ENCODE measurements at regions not wholly inside any gene's neighbourhood (a gene's known extent, or its start where the extent isn't known, plus 50 kb on each side); places are given as distances from the start of the nearest gene placed in this dataset.

DNA sequence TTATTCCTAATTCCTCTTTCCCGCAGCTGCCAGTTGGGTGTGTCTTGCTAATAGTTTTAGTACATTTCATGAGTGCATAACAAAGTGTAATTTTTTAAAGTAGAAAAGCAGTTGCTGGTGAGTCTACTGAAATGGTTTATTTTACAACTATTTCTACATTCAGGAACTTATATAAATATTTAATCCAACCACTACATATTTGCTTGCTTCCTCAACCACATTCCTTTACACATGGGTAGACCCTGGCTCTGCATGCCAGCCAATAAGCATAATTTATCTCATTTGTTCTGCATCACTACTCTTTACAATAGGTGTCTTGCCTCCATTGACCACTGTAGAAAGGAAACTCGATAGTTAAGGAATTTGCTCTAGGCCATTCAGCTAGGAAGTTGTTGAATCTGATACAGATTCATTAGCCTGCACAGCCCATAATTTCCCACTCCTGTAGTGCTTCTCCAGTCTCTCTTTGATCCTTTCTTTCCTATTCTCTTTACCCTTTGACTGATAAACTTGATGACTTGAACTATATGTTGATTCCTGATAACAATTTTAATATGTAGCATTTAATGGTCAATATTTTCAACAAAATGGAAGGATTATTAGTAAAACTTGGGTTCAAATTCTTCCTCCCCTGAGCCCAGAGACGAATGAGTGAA is 342.5 kb upstream of the ACTBL2 start:
- no peak for DNase-seq

DNA sequence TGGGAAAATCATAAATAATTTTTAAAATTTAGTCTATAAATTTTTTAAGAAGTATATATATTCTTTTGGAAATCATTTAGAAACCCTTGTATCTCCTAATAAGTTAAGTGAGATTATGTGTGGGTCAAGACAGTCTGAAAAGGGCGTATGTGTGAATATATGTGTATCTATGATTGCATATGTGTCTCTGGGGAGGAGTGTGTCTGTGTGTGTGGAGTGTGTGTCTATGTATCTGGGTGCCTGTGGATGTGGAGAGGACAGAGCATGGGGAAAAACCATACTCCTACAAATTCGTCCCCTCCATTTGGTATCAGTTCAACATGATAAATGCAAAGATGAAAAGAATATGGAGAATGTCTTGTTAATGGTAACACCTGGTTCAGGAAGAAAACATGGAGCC is 342.0 kb upstream of the ACTBL2 start:
- DNase-seq: no peak

DNA sequence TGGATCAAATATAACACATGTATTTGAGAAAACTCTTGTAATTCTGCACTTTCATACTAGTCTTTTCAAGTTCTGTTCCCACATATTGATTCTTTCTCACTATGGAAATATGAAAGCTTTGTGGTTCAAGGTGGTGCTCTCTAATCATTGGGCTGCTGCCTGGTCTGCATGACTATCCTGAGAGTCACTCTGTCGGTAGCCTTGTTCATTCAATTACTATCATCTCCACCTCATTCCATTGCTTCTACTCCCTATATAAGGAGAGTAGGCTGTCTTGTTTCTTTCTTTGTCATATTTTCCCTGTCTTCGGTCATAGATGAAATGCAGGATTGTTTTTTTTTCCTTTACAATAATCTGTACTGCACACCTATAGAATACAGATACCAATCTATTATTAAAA is 341.4 kb upstream of the ACTBL2 start:
- no peak for DNase-seq

DNA sequence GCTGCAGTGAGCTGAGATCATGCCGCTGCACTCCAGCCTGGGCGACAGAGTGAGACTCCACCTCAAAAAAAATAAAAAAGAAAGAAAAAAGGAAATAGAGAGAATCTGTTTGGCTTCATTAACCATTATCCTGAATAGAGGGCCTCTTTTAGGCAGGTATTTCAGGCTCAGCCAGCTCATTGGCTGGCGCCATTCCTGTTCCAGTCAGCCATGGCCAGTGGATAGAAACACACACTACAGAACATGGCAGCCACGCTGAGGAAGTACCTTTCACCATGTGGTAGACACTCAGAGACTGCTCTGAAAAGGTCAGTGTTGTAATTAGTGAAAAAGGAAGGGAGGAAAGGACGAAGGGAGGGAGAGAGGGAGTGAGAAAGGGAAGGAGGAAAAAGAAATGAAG is 340.0 kb upstream of the ACTBL2 start:
- no peak for DNase-seq

DNA sequence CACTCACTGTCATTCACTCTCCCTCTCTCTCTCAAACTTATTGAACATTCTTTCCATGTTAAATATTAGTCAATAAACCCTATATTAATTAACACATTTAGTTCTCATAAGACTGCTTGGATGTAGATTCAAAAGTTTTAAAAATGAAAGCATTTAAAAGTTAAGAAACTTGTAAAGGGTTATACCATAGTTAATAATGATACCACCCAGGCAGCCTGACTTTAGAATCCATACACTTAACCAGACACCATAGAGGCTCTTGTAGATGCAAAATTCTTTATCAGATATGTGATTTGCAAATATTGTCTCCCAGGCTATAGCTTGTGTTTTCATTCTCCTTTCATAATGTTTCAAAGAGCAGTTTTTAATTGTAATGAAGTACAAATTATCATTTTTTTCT is 335.8 kb upstream of the ACTBL2 start:
- no peak for DNase-seq

DNA sequence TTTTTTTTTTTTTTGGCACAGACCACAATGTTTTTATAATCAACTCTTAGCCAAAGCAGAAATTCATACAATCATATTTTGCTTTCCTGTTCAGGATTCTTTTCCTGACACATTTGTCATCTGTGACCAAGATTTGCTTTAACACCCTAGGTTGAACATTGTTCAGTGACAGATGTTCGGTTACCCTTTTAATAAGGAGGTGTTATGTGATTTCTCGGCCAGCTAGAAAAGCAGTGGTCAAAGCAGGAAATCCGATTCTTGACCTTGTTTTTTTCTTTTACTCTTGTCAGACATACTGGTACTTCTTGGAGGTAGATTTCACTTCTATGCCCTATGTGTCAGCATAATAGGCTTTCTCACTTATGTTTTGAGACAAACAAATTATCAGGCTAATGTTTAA is 335.3 kb upstream of the ACTBL2 start:
- DNase-seq: no peak

DNA sequence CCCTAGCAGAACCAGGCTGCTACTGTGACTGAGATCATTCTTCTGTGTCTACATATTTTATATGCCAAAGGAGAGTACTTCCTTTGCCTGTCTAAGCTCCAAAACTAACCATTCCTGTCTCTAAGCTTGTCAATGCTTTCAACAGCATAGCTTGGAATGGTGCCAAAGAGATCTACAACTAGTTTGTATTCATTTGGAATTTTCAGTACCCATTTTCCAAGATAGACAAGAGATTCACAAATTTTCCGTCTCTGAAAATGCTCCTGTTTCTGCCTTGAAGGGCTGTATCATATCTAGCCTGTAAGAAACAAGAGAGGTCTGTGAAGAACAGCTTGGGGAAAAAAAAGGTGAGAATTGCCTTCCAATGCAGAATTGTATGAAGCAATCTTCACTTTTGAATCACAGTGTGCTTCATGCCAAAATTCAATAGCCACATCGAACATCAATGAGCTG is 334.4 kb upstream of the ACTBL2 start:
- no peak for DNase-seq

DNA sequence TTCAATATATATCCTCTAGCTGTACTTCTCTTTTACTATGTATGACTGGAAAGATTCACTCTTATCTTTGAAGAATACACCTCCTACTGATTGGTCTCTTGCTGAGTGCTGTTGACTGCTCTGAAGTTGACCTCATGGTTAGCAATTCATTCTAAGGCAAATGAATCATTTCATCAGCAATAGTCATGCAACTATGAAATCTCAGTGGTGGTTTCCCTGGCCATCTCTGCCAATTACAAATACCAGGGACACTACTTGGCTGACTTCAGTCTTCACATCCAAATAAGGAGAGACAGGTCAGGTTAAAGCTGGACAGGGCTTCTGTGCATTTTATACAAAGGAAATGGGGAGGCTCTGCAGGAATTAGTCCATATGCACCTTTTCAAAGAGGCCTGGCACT is 333.5 kb upstream of the ACTBL2 start:
- DNase-seq: no peak

DNA sequence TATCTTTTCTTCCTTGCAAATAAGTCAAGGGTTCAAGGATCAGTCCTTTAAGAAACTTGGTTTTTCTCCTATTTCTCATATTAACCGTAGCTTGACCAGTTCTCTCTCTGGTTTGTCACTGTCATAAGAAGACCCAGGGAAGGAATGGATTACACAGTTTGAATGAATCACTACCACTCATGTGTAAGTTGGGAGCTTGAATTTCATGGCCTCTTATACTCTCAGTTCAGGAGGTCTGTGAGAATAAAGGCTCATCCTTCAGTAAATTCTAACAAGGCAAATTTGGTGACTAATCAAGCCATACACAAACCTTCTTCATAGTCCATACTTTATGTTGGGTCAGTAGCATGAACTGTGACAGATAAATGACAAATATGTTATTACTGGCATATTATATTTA is 323.1 kb upstream of the ACTBL2 start:
- no peak for DNase-seq

DNA sequence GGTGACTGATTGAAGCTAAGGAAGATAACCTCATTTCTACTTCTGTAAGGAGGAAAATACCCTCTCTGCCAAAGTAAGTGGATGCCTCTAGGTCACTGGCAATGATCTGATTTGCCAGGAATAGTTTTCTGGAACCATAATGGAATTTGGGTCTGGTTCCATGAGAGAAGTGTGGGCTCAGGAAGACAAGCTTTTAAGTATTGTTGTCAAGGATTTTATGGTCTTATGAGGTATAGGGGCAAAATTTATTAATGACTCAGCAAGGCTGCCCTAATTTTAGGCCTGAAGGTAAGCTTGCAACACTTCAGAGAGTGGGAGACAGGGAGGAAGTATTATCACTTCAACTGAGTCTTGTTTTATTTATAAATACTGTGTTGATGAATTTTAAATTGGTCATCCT is 322.6 kb upstream of the ACTBL2 start:
- no peak for DNase-seq

DNA sequence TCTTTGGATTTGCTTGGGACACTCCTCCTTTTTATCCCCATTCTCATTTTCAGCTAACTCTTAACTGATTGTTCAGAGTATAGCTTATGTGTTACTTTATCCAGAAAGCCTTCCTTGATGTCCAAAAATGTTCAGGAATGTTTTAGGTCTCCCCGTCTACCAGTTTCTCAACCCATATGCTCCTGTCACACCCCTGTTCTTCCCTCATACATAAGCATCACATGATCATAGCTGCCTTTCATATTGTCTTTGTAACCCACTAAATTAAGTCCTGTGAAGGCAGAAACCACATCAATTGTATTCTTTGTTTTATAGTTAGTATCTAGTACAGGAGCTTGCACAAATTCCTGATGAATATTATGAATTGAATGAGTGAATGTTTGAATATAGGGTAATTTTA is 321.9 kb upstream of the ACTBL2 start:
- no peak for DNase-seq

DNA sequence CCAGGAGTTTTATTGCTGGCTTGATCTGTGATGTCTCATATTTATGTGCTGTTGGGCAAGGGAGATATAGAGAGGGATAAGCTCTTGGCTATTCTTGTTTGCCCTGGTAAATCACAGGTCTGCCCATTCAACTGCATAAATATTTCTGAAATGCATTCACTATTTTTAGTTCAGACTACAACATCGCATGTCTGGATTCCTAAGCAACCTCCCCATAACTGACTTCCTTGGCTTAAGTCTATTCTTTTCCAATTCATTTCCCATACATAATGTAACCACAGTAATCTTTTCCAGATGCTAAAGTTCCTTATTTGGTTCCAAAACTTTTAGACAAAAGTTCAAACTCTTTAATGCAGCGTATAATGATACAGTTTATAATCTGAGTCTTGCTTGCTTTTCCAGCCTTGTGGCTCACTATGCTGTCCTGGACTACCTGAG is 321.4 kb upstream of the ACTBL2 start:
- no peak for DNase-seq

DNA sequence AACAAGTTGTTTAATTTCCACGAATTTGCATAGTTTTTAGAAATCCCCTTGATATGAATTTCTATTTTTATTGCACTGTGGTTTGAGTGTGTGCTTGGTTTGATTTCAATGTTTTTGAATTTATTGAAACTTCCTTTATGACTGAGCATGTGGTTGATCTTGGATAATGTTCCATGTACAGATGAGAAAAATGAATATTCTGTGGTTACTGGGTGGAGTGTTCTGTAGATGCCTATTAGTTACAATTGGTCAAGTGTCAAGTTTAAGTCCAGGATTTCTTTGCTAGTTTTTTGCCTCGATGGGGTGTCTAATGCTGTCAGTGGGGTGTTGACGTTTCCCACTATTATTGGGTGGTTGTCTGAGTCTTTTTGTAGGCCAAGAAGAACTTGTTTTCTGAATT is 319.5 kb upstream of the ACTBL2 start:
- no peak for DNase-seq

DNA sequence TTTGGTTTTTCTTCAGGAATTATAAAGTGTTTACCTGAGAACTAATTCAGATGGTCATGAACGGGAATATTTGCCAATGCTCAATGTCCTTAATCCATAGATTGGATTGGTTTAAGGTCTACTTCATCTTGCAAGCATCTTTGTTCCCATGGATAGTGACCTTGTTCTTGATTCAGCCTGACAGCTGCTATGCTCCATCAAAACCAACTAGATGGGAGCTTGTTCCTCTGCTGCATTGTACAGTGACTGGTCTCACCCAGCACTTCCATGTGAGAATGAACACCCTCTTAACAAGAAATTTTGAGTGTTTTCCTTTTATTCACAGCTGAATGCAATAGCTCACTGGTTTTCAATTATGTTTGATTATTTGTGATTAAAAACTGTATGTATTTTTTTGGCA is 312.6 kb upstream of the ACTBL2 start:
- DNase-seq: no peak

DNA sequence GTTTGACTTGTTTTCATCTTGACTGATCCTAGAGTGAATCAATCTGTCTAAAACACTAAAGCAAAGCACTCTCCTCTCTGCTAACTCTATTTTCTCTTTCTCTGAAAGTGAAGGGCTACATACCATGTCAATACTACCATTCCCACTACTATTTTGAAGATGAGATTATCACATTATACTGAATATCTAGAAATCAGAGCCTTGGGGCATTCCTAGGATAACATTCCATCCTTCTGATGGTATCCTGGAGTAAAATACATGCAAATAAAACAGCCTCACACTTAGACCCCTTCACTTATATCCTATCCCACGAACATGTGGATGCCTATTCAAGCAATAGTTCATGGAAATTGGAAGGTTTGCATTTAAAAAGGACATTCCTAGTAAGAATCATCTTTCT is 309.3 kb upstream of the ACTBL2 start:
- DNase-seq: no peak

DNA sequence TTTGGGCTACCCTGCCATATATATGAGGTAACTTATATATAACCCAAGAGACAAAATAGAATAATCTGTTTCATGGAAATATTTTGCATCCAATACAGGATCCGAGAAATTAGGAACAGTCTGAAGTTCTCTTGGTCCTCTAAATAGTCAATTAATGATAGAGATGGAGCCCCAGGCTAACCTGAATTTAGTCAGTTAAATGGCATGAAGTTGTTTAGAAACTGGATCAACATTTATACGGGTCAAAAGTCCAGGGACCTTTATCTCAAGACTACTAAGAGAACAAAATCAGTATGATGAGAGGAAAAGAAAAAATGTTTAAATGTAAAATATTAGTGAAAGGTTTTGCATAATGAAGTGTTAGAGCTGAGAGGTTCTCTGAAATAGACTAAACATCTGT is 303.3 kb upstream of the ACTBL2 start:
- DNase-seq: no peak

DNA sequence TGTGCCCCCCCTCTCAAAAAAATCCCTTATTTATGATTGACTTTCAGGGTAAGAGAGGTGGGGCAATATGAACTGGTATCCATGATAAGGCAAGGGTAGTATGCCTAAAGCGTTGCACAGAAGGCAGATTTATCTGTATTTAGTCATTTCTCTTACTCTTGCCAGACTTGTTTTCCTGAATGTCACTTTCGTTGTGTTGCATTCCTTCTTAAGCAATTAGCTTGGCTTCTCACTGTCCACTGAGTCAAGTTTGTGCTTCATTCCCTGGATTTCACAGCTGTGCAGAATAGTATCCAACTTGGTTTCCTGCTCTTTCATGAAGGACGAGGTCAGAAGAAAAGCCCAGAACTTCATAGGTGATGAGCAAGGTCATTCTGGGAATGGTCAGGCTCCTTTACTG is 301.5 kb upstream of the ACTBL2 start:
- DNase-seq: no peak

DNA sequence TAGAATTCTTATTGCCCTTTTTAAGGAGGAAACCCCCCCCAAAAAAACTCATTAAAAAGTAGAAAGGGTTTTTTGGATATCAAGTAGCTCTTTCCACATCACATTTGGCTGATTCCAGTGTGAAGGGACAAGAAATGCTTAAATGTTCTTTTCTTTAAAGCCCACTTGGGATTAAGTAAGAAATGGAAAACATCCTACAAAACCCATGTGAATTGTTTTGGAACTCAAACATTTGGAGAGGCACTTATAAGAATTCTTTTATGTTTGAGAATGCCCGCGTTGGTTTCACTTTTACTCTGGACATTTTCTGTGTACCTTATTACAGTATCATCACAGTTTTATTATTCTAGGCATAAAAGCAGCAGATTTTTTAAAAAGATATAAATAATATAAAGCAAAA is 301.1 kb upstream of the ACTBL2 start:
- DNase-seq: no peak

DNA sequence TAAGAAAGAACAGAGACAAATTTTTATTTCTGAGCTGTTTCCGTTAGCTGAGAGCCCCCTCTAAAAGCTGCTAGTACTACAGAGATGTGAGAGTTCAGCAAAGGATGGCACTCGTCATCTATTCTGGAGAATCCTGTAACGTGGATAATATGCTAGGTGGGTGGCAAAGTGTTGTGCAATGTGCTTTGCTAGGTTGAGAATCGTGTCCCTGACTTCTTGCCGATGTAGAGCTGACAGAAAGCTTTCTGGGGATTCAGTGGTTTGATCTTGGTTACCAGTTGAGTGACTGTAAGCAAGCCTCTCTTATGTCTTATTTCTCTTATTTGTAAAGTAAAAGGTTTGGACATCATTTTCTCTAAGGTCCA is 298.3 kb upstream of the ACTBL2 start:
- DNase-seq: no peak

DNA sequence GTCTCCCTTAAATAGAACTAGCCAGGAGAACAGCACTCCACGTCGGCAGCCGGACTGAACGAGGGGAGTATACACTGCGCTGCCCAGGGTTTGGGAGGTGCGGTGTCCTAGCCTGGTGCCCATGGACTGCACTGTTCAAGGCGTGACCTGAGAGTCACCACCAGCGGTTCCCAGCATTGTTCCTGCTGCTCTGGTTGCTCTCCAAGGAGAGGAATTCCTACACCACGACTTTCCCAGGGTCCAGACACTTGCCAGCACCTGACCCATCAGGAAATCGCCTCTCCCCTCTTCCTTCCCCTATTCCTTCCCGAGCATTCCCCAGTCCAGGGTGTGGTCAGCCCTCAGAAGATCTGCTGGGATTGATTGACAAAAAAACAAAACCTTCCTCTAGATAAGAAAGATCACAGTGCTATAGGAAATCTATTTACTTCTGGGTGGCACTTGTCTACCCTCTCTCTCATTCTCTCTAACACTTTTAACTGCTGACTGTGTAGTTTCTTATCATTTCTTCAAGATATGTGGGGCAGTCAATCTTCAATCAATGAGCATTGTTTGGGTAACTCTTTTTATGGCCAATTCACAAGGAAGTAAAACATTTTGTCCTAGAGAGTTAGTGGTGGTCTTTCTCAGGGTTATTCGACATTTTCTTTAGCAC is 297.8 kb upstream of the ACTBL2 start:
- DNase-seq: no peak

DNA sequence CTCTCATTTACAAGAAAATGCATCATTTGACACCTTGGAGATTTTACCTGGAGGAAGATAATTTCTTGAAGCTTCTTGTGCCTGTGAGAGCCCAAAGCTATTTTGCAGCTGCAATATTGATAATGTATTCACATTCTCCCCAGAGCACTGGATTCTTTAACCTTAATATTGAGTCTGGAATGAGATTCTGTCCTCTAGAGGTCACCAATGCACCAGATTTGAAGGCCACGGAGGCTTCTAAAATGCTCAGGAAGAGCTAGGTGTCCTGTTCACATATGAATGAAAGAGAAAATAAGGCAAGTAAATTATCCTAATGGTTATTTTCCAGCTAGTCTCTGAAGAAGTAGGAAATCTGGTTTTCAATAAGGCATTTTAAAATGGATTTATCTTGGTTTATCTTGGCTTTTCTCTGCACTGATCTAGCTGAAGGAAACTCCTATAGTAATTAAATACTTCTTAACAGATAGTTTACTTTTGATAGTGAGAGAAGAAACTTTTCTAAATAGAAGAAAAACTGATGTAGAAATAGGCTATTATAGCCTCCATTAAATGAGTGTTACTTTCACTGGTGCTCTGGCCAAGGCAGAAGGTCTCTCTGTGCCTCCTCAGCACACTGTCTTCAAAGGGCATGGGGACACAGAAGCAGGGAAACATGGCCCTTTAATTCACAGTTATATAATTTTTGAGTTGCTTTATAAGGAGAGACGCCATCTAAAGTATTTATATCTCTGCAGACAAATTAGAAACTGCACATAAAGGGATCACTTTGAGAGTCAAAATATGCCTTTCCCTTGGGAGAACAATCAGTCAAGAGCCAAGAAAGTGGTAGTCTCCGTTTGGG is 297.0 kb upstream of the ACTBL2 start:
- DNase-seq: no peak

DNA sequence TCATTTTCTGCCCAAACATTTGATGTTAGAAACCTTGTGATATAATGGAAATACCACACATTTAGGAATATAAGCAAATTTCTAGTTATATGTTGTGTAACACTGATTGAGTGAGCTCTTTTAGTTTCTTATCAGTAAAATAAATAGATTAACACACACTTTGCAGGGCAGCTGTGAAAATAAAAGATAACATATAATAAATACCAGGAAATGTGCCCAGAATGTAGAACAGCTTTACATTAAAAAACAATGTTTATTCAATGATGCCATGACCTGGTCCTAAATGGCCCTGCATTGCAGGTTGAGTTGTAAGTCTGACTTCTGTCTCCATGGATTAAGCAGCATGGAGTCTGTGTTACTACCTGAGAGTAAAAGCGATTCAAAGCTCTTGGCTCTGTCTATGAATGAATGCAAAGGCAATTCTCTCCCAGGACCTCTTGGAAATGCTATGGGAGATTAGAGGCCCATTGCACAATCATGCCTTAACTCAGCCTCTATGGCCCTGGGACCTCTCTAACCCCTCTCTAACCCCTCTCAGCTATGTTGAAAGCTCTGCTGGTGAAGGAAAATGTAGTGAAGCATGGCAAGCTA is 296.0 kb upstream of the ACTBL2 start:
- DNase-seq: no peak

DNA sequence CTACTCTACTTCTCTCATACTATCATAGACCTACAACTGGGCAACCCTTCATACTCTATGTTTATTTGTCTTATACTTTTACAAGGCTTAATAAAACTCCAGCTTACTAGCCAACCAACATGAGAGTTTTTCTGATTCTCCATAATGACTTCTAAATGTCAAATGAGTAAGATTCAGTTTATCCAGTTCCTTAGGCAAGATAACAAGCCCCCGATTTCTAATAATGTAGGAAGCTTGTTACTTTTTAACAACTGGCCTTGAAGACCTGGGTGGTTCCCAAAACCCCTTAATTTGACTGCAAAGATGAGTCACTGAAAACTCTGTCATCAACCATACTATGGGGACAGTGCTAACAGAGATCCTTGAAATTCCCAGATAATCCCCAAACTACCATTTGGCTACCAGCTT is 294.6 kb upstream of the ACTBL2 start:
- DNase-seq: no peak

DNA sequence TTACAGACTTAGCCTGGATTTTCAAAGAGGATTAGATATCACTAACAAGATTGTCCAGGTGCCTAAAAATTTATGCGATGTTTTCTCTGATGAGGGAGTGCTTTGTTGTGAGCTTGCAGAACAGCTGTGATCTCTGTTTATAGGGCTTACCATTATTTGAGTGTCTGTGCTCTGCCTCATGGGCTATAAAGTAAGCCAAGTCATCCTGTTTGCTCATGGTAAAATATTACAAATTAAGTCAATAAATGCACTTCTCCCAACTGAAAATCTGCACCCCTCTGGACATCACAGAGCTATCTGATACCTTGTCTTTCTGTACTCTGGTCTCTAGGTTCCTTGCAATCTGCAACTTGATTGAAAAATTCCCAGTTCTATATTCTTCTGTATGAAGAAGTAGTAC is 293.4 kb upstream of the ACTBL2 start:
- DNase-seq: no peak

Measured in NCI-H1436 treated with DMSO at 0.1 percent for 48 hours (cell line).